NCI-H2227 (cell line): ENCODE measurements at regions not wholly inside any gene's neighbourhood (a gene's known extent, or its start where the extent isn't known, plus 50 kb on each side); places are given as distances from the start of the nearest gene placed in this dataset.
"Not testable (repeated sequence)": the region's sequence is repeated elsewhere in the genome, so short reads cannot be mapped to it uniquely, and the experiment has no call there.

Source experiments
- DNase-seq: peaks from one replicate; lab custom pipeline; 2025; ENCODE audit not compliant: unreplicated experiment; lab: John Stamatoyannopoulos, UW

DNA sequence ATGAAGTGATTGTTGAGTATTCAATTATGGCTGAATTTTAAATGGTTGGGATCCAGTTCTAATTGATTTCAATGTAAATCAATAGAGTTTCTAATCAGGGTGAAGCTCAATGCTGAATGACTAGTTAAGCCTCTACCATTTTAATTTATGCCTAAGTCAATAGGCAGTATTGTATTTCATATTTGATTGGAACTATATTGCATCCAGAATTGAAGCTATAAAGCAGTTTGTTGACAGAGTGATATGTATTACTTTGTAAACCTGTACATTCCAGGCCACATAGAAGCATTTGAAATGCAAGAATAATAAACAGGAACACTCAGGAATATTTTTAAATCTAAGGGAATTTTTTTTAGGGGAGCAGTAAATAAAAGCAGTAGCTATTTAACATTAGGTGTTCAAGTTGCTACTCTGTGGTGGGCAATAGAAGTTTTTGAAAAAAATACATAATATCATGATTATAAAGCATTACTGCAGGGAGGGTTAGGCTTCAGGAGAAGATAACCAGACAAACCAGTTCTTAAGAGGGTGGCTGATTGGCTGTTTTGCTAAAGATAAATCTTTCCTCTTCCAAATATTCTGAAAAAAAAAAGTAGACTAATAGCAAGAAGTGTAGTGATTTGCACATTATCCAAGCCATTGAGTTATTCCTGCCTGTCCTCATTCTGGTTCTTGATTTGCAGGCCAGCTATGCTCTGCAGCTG is 492.0 kb upstream of the MEF2C start:
- no peak for DNase-seq

DNA sequence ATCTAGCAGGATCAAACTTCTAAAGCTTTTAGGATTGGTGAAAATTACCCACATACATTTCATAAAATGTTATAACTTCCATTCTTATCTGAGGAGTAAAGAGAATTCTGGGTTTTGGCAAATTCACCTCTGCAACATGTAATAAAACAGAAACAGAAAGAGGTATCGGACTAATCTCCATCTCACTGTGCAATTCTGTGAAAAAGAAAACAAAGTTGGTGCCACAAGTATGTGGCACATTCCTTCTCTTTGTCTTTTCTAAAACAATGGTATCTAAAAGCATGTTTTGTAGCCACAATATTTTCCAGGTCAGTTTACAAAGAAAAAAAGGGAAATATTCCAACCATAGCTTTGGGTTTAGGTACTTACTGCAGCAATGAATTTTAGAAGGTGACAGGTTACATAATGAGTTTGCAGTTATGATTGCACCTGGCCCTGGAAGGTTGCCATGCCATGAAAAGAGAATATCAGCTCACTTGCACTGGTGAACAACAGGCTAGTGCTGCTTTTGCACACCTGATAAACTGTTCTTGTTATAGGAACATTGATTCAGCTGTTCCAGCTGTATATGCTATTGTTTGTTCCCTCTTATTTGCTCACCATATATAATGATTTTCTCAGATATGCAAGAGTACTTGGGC is 491.3 kb upstream of the MEF2C start:
- no peak for DNase-seq

DNA sequence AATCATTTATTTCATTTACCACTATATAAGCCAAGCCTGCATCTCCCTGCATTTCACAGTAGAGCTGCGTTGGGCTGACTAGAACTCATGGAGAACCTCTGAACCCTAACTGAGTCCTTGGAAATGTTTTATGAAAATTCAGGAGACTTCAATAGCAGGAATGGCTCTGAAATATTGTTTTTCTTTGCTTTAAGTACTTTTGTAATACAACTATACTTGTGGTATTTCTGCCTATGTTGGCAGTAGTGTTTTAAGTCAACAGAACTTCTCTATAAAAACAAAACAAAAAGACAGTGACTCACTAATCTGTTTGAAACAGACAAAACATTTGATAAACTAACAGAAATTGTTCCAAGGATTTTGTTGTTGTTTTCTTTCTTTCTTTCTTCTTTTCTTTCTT is 489.2 kb upstream of the MEF2C start:
- no peak for DNase-seq

DNA sequence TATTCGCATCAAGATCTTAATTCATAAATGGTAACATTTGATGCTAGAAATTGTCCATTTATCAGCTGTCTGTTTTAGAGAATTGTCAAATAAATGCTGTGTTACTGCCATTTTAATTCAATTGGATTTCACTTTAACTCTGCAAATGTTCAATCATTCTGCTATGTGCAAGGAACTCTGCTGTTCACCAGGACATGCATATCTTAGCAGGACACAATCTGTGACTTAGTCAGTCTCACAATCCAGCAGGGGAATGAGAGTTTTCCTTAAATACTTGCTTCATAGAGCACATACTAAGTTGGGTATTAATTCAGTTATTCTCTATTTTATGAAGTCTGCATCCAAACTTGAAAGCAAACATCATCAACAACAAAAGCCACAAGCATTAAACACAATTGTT is 488.7 kb upstream of the MEF2C start:
- DNase-seq, result no peak

DNA sequence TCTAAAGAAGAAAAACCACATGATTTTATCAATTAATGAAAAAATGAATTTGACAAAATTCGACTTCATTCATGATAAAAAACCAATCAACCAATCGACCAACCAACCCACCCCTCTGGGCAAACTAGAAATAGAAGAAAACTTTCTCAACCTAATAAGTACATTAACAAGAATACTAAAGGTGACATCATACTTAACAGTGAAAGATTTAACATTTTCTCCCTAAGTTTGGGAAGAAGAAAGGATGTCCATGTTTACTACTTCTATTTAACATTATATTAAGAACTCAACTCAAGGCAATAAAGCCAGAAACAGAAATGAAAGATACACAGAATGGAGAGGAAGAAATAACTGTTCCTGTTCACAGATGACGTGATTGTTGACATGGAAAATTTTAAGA is 476.1 kb upstream of the MEF2C start:
- DNase-seq, result no peak

DNA sequence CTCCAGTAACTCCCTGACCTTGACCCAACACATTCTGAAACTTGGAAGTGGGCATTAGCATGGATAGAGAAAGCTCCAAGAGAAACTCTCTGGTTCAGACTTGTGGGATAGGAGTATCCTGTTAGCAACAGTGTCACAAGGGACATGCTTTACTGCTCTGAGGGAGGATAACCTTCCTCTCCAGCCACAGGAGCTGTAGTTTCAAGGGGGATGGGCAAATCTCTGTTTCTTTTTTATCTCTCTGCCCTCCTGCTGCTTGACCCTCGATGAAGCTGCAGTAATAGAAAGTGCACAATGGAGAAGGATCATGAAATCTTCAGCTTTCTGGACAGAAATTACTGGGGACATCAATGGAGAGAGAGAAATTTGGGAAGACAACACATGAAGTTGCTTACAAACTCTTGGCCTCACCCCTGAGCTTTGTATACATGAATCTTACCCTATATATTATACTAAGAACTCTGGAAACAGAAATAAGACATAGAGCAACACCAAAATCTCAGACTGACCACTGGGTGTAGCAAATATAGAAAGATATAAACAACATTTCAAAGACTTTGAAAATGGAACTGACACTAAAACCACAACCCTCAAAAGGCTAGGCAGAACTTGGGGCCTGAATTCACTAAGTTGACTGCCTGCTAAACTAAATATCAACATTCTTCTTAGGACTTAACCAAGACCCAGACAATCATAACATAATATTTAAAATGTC is 471.0 kb upstream of the MEF2C start:
- DNase-seq, result no peak

DNA sequence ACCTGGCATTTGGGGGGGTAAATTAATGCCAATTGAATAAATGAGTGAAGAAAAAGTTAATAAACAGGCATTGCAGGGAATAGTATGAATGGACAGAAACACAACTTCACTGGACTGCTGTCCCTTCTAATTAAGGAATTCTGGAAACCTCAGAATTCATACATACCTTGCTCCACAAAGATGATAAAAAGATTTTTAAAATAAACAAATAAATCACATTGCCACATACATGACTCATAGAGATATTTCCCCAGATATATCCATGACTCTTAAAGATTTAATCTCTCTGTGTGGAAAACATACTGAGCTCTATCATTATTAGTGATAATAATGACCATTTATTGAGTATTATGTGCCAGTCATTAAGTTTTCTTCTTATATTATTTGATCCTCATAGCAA is 469.0 kb upstream of the MEF2C start:
- DNase-seq, result no peak

DNA sequence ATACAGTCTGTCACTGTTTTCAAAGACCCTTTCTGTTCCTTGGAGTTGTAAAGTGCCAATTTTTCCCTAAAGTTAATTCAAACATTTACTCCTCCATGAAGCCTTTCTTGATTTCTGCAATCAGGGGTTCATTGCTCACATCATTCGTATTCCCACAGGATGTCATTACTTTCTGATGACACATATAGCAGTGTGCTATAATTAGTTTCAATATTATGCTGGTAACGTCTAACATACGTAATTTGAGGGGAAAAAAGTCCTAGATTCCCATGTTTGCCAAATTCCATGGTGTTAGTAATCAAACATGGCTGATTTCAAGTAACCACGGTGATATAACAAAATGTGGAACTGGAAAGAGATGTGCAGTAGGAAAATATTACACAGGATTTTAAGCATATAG is 468.2 kb upstream of the MEF2C start:
- no peak for DNase-seq

DNA sequence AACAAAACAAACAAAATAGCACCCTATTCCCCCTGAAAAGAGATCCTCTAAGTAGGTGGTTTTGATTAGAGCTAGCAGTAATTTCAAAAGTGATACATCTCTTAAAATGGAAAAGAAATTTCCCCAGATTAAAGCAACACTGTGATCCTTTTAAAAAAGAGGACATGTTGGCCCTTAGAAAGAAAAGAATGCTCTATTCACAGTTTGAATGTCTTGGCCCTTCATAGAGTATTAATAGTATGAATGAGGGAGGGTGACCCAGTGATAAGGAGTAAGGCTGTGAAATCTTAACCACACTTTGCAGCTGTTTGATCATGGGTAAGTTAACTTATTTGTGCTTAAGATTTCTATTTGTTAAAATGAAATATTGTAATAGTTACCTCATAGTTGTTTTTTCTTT is 467.7 kb upstream of the MEF2C start:
- no peak for DNase-seq

DNA sequence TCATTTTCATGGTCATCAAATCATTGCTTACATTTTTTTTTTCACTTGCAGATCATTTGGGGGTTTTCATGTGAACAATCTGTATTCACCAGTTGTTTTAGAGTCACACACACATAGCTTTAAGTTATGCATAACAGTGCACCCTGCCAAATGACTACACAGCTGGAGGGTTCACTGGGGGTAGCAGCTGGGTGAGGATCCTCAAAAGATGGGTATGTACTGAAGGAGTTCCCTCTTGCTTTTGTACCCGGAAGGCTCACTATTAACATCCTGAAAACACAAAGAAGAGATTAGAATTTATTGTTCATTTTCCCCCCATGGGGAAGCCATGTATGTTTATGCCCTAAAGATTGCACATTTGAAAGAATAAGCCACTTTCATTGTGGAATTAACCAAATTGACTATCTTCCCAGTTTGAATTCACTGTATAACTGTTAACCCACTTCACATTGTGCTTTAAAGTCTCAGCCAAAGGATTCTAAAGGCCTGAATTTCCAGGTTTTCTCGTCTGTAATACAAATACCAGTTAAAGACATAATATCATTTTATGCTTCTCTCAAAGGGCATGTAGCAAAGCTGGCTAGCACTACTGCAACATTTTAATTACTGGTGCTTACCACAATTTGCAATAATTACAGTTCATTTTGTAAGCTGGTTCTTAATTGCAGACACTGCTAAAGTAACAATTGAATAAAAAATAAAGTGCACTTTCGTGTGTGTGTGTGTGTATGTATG is 466.4 kb upstream of the MEF2C start:
- no peak for DNase-seq

DNA sequence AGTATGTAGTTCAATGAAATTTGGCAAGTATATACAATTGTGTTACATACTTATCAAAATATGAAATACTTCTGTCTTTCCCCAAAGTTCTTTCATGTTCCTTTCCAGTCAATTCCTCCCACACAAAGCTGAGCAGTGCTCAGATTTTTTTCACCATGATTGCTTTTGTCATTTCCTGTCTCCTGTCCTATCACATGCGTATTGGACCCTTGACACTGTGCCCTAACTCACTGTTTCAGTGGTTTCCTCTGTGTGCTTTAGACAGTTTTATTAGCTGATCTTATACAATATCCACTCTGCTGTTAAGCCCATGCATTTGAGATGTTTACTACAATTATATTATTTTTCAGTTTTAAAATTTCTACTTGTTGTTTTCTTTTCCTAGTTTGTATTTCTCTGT is 463.6 kb upstream of the MEF2C start:
- DNase-seq, result no peak

DNA sequence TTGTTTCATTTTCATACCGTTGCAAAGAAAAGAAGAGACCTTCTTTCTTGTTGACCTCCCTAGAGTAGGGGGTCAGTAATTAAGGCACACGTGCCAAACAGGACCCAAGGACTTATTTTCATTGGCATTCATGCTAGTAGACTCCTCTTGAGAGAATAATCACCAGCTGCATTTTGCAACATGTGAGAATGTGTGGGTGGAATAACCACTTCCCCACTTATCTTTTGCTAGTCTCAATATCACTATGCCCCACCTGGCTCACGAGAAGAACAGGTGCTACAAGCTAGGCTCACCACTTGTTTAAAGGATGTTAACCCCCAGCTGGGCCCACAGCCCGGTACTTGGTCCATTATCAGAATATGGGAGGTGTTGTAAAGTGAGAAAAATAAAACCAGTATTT is 460.7 kb upstream of the MEF2C start:
- no peak for DNase-seq

DNA sequence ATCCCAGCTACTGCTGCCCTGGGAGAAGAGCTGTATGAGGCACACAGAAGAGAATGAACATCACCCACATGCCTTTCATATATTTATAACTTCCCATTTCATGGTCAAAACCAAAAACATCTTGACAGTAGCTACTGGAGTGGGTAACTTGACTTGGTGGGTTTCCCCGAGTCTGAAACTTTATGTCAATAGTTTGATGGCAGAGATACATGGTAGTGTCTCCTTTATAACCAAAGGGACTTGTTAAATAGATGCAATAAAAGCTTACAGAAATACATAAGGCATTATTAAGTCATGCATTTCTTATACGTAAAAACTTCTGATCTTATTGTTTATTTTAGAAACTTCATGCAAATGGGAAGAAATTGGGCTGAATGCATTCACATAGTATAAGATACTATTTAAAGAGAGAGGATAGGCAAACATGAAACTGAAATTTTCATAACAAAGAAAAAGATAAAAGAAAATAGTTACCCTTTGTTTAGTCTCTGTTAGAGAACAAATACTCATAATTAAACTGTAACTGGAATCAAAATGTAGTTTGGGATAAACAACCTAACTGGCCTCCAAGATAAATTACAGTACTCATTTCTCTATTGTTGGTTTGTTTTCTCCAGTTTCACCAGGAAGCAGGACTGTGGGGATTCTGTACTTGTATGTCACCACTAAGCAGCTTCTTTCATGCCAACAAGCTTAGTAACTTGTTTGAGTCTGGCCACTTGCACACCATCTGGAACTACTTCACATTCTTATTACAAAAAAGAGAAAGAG is 459.3 kb upstream of the MEF2C start:
- DNase-seq, result no peak

DNA sequence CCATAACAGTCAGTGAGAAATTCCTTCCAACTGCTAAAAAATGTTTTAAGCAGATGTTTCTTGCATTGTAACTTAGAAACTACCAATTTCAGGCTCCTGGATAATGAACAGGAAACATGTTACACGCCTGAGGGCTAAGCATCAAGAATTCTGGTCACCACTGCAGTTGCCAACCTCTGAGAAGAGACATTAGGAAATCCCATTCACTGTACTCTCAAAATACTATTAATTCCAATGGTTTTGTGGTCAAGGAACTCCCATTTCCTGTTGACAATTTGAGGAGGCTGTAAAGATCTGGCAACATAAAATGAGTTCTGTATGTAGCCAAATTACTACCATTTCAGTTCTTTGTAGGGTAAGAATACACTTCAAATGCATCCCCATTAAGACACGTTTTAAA is 456.0 kb upstream of the MEF2C start:
- DNase-seq, result no peak

DNA sequence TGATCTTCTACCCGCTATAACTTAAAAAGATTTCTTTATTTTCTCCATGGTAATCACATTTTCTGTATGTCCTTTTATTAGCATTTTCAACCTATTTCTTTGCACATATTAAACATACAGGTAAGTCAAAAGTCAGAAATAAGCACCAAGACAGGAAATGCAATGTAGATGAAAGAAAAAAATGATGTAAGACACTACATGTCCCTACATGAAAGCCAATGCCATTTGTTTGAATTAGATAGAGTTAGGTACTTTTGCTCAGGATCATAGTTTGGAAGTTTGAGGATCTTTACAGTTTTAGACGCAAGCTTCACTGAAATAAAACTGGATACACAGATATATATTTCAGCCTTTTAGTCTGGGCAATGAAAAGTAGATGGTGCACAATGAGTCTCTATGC is 453.1 kb upstream of the MEF2C start:
- no peak for DNase-seq

DNA sequence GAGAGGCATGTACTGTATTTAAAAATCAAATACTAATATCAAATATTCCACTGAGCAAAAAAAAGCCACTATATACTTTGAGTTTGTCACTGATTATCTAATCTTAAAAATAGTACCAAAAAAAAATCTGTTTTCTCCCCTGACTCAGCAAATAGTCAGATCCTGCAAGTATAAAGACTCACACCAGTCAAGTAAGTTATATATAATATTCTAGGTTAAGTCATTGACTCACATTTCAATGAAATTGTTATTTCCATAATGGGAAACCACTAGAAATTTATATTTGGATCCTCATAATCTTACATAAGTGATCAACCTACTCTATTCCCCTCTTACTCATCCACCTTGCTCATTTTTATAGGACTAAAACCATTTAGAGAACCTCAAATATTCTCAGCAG is 447.2 kb upstream of the MEF2C start:
- DNase-seq, result no peak

DNA sequence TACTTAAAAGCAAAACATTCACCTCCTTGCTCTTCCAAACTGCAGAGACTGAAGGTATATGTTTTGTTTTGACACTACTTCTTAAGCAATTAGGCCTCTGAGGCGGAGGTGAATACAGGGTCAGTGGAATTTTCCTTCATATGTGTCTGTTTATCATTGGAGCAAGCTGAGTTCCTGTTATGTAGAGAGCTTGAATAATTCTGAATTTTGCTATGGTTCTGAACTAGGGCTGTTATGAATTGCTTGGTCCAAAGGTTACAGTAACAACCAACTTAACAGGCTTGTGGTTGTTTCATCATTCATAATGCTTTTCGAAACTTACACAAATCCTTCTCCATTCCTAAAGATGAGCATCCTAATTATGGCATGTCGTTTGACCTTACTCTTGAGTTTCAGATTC is 444.6 kb upstream of the MEF2C start:
- DNase-seq, result no peak

DNA sequence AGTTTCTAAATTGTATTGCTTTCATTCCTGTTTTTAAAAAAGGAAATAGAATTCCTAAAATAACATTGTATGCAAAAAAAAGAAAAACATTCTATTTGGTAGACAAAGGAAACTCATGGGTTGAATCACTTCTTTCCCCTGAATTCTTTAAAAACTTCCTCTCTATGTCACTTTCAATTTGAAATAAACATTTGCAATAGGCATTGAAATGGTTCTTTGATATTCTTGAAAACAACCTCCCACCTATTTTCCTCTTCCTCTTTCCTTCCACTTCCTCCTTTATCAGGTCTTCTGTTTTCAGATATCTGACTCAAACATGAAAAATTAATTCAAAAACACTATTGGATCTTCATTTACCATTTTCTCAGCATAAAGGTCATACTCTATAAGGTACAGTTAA is 442.0 kb upstream of the MEF2C start:
- no peak for DNase-seq

DNA sequence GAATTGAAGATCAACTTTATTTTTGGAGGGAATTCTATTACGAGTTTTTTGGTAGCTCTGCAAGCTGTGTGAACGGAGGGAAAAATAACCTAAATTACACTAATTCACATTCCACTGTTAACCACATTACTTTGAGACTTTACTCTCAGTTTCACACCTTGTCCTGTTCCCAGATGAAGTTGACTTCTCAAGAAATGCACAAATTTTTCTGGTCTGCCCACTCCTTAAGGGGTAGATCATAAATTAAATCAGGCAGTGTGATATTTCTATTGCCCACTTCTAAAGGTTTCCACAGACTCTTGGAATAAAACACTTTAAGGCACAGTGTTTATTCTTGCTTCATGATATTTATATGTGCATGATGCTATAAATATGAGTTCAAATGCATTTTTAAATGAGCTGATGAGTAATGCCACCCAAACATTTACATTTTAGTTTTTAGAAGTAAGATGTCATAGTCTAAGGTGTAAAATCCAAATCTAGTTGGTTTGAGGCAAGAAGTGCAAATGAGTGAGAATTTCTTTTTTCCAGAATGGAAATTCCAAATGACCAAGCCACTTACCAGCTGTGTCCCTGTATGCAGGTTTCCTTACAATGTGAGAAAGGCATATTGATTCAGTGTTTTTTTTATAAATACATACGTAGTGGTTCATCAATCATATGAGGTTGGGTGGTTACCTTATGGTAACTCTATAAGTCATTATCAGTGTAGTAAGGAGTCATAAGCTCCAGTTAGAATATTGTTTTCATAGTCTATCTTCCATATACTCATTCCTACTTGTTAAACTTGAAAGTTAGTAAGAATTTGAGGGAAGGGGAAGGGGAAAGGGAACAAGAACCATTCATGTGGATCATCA is 437.7 kb upstream of the MEF2C start:
- no peak for DNase-seq

DNA sequence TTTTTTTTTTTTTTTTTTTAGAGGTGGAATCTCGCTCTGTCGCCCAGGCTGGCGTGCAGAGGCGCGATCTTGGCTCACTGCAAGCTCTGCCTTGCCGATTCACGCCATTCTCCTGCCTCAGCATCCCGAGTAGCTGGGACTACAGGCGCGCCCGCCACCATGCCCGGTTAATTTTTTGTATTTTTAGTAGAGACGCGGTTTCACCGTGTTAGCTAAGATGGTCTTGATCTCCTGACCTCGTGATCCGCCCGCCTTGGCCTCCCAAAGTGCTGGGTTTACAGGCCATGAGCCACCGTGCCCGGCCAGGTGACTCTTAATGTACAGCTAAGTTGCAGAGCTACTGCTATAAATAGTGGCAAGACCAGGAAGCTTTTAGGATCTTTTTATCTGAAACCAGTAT is 434.9 kb upstream of the MEF2C start:
- not testable (repeated sequence) for DNase-seq
